ENCODE measurements at regions not wholly inside any gene's neighbourhood (a gene's known extent, or its start where the extent isn't known, plus 50 kb on each side); places are given as distances from the start of the nearest gene placed in this dataset.

GRCh38 chr6:164020142-164020541 lies 605.6 kb downstream of the QKI start:
- no peak for TF ChIP-seq CEBPB (IDR thresholded peaks at IDR 0.05; ENCODE audit: low read depth, low read length)
- no peak for TF ChIP-seq RAD21 (IDR thresholded peaks at IDR 0.05; ENCODE audit: low read length)
- no peak for TF ChIP-seq RFX5 (IDR thresholded peaks at IDR 0.05; ENCODE audit: low read depth, low read length)
- no peak for TF ChIP-seq ELK1 (IDR thresholded peaks at IDR 0.05; ENCODE audit: borderline replicate concordance, low read depth, low read length)
- no peak for TF ChIP-seq MXI1 (IDR thresholded peaks at IDR 0.05; ENCODE audit: borderline replicate concordance, low read depth, low read length)
- Histone ChIP-seq H3K79me1 (ENCODE audit: low read depth in 1 of 2, low read length in 2 of 2) (no peaks in the 10 kb centered on the region), H3K4me3 (ENCODE audit: insufficient read depth, low read depth, low read length) (no peak overlapping the region), H3K27ac (ENCODE audit: insufficient read depth, low read length) (no peak overlapping the region), H3K23ac (ENCODE audit: low read depth, low read length) (no peak overlapping the region), H4K20me1 (ENCODE audit: insufficient read depth, low read length) (no peaks in the 10 kb centered on the region), H3K9me1 (ENCODE audit: insufficient read depth, low read length) (no peaks in the 10 kb centered on the region), H4K5ac (ENCODE audit: low read depth, low read length) (no peak overlapping the region), H3K9me3 (ENCODE audit: control insufficient read depth, insufficient read depth, low read length) (peaks cover 22% of the 10 kb centered on the region), H3K4me2 (ENCODE audit: low read depth, low read length) (no peak overlapping the region), H4K8ac (ENCODE audit: low read depth in 2 of 2, low read length in 2 of 2) (no peak overlapping the region), H3K18ac (ENCODE audit: low read depth, low read length) (no peak overlapping the region), H3K27me3 (ENCODE audit: control insufficient read depth, insufficient read depth, low read length) (no peaks in the 10 kb centered on the region), H4K91ac (ENCODE audit: insufficient read depth, low read depth, low read length) (no peak overlapping the region), H3K56ac (ENCODE audit: extremely low read depth, insufficient read depth, low read length) (no peak overlapping the region), H3K9ac (ENCODE audit: low read depth, low read length) (no peak overlapping the region), H3K4ac (ENCODE audit: low read depth, low read length) (no peak overlapping the region), H2BK120ac (ENCODE audit: low read depth, low read length) (no peak overlapping the region), H2AK5ac (ENCODE audit: low read depth, low read length) (no peak overlapping the region), H2BK20ac (ENCODE audit: low read depth, low read length) (no peak overlapping the region), H2AFZ (replicated peaks; ENCODE audit: low read length, poor library complexity) (no peak overlapping the region), H2AK9ac (replicated peaks; ENCODE audit: low read depth, low read length, poor library complexity) (no peak overlapping the region), H2BK5ac (ENCODE audit: low read depth, low read length, poor library complexity, severe bottlenecking) (no peak overlapping the region), H3K36me3 (ENCODE audit: control insufficient read depth, insufficient read depth, low read length) (no peaks in the 10 kb centered on the region), H3K4me1 (ENCODE audit: control insufficient read depth, insufficient read depth, low read length) (no peaks in the 10 kb centered on the region), H2BK15ac (ENCODE audit: low read depth, low read length) (no peak overlapping the region), H3K14ac (replicated peaks; ENCODE audit: low read depth, low read length) (no peak overlapping the region)
- dilution Hi-C loops (cut with HindIII; ENCODE audit: low sequenced_read_pairs, unreplicated experiment) (no loop called here), intact Hi-C loops (cut with micrococcal nuclease) (no loop called here), in situ Hi-C loops (cut with MboI; ENCODE audit: low sequenced_read_pairs) (no loop called here)
- DNase-seq, result no peak
- ChIA-PET CTCF (no interaction called here), POLR2A (ENCODE audit: unreplicated experiment) (no interaction called here)
- 82% methylated on average over 2 of the region's 21 CpGs; no CpG with 5 or more reads in 1 of the 2 experiments for WGBS, 2 experiments (ENCODE audit: extremely low coverage in 2 of 2, insufficient read length in 1 of 2)
- BruUV-seq (replicated peaks), result no TSS peak
- no peak for ATAC-seq (ENCODE audit: low read depth)

All from IMR-90 (cell line).